ENCODE measurements at regions not wholly inside any gene's neighbourhood (a gene's known extent, or its start where the extent isn't known, plus 50 kb on each side); places are given as distances from the start of the nearest gene placed in this dataset.
"Not testable (repeated sequence)": the region's sequence is repeated elsewhere in the genome, so short reads cannot be mapped to it uniquely, and the experiment has no call there.

DNA sequence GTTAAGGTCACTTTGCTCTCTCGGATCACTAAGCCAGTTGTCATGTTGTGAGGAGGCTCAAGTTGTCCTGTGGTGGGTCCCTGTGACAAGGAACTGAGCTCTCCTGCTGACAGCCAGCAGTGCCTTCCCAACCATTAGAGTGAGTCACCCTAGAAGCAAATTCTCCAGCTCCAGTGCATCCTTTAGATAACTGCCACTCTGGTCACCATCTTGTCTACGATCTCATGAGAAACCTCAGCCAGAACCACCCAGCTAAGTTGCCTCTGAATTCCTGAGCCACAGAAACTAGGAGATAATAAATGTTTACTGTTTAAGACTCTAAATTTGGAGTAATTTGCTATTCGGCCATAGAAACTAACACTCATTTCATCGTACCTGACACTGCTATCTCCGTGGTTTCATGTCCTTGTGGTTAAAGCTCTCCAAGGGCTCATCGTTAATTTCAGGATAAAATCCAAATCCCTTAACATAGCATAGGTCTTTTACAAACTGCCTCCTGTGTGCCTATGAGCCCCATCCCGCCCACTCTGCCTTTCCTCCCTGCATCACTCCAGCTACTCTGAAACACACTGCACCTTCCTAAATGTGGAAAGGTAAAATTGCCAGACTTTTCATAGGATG is 56.5 kb upstream of the WIPF3 start (continued):
- no peak for TF ChIP-seq CREB1 (IDR thresholded peaks at IDR 0.05)
- TF ChIP-seq GABPA (IDR thresholded peaks at IDR 0.05; ENCODE audit: borderline replicate concordance, insufficient read depth, low read length) = no peak
- no peak for TF ChIP-seq SIX5 (IDR thresholded peaks at IDR 0.05; ENCODE audit: low read depth, low read length)
- no peak for TF ChIP-seq HDAC2 (IDR thresholded peaks at IDR 0.05; ENCODE audit: borderline replicate concordance in 1 of 2, low read depth in 2 of 2, low read length in 2 of 2)
- TF ChIP-seq, protein P1, sequence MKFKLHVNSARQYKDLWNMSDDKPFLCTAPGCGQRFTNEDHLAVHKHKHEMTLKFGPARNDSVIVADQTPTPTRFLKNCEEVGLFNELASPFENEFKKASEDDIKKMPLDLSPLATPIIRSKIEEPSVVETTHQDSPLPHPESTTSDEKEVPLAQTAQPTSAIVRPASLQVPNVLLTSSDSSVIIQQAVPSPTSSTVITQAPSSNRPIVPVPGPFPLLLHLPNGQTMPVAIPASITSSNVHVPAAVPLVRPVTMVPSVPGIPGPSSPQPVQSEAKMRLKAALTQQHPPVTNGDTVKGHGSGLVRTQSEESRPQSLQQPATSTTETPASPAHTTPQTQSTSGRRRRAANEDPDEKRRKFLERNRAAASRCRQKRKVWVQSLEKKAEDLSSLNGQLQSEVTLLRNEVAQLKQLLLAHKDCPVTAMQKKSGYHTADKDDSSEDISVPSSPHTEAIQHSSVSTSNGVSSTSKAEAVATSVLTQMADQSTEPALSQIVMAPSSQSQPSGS (IDR thresholded peaks at IDR 0.05; ENCODE audit: low read length) = no peak
- no peak for TF ChIP-seq TBP (IDR thresholded peaks at IDR 0.05; ENCODE audit: low read depth, low read length)

DNA sequence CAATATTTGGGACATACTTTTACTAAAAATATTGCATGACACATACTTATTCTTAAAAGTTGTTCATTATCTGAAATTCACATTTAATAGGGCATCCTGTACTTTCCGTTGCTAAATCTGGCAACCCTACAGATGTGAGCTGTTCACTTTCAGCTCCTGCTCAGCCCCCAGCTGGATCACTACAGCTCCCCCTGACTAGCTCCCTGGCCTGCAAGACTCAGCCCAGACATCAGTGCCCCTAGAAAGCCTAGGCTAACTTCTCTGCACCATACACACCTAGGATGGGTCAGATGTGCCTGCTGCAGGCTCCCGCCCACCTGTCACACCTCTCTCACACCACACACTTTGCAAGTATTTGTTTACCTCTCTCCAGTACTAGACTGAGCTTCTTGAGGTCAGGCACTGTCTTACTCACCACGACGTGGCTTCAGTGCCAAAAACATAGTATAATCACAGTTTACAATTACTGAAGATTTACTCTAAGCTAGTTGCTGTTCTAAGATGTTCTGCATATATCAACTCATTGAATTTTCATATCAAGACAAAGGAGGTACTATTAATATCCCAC is 55.9 kb upstream of the WIPF3 start:
- not testable (repeated sequence) for H4K20me1 ChIP-seq (replicated peaks in 1 of 2; ENCODE audit: control insufficient read depth in 1 of 2, insufficient read depth in 2 of 2, low read length in 2 of 2)

More for the DNA sequence above, 55.9 kb upstream of the WIPF3 start:
- H3K18ac ChIP-seq (ENCODE audit: extremely low read depth, low read length); POLR2A ChIA-PET (ENCODE audit: partially characterized antibody); H2BK15ac ChIP-seq (ENCODE audit: low read length); H3K4me2 ChIP-seq (ENCODE audit: insufficient read depth in 1 of 2, low read depth in 2 of 2, low read length in 2 of 2); H3K56ac ChIP-seq (replicated peaks; ENCODE audit: insufficient read length, low read depth, low read length); H2BK12ac ChIP-seq (ENCODE audit: low read depth, low read length); H3K27ac ChIP-seq (ENCODE audit: low read depth, low read length); H3K4me3 ChIP-seq (ENCODE audit: extremely low read depth in 1 of 4, insufficient read depth in 2 of 4, low read depth in 3 of 4, low read length in 4 of 4); H3K27me3 ChIP-seq (replicated peaks in 1 of 4; ENCODE audit: control insufficient read depth in 3 of 4, extremely low read depth in 1 of 4, insufficient read depth in 3 of 4, low read length in 3 of 4); H2AK5ac ChIP-seq (ENCODE audit: low read depth, low read length); DNase-seq (ENCODE audit: low read depth in 1 of 2, low spot score in 2 of 2); H3K9ac ChIP-seq (replicated peaks in 1 of 4; ENCODE audit: extremely low read depth in 1 of 4, low read depth in 3 of 4, low read length in 3 of 4); H3K79me1 ChIP-seq (ENCODE audit: low read depth, low read length); FAIRE-seq; H2AFZ ChIP-seq (ENCODE audit: low read length); H2BK120ac ChIP-seq (replicated peaks; ENCODE audit: low read depth, low read length); H2BK20ac ChIP-seq (ENCODE audit: low read length); H3K4me1 ChIP-seq (replicated peaks in 1 of 4; ENCODE audit: control insufficient read depth in 3 of 4, insufficient read depth in 4 of 4, low read length in 3 of 4); H4K5ac ChIP-seq (ENCODE audit: insufficient read length, low read depth, low read length); H3K14ac ChIP-seq (ENCODE audit: insufficient read length); H2BK5ac ChIP-seq (ENCODE audit: low read depth, low read length); H3K4ac ChIP-seq (replicated peaks; ENCODE audit: insufficient read length, low read depth, low read length); H3K23ac ChIP-seq (ENCODE audit: insufficient read length); H4K91ac ChIP-seq (replicated peaks; ENCODE audit: insufficient read length, low read length); H3K36me3 ChIP-seq (ENCODE audit: control insufficient read depth in 2 of 4, insufficient read depth in 4 of 4, low read length in 3 of 4); H3K9me3 ChIP-seq (ENCODE audit: insufficient read depth in 2 of 2, low read depth in 1 of 2, low read length in 1 of 2); H3K23me2 ChIP-seq (ENCODE audit: low read depth, low read length); H4K8ac ChIP-seq (ENCODE audit: extremely low read depth, insufficient read depth, low read length); H3K79me2 ChIP-seq (ENCODE audit: control insufficient read depth in 1 of 2, insufficient read depth in 2 of 2, low read length in 2 of 2): not testable (repeated sequence)
- CTCF ChIA-PET (ENCODE audit: partially characterized antibody) = interaction anchor here (0.5 to 1.7 kb wide), 7 partner anchors 19 to 172 kb away, joined by 3 to 23 read pairs (median 4); no protein-coding TSS in a partner anchor
- 94% methylated on average over 4 of the region's 4 CpGs; no CpG with 5 or more reads in 1 of the 2 experiments for WGBS, 2 experiments (ENCODE audit: extremely low coverage in 1 of 2, insufficient coverage in 1 of 2, insufficient read length in 1 of 2, insufficient replicate concordance in 2 of 2, low coverage in 1 of 2, low lambda C conversion rate in 2 of 2, missing lambda C conversion rate in 1 of 2)
